ENCODE measurements at regions not wholly inside any gene's neighbourhood (a gene's known extent, or its start where the extent isn't known, plus 50 kb on each side); places are given as distances from the start of the nearest gene placed in this dataset.

DNA sequence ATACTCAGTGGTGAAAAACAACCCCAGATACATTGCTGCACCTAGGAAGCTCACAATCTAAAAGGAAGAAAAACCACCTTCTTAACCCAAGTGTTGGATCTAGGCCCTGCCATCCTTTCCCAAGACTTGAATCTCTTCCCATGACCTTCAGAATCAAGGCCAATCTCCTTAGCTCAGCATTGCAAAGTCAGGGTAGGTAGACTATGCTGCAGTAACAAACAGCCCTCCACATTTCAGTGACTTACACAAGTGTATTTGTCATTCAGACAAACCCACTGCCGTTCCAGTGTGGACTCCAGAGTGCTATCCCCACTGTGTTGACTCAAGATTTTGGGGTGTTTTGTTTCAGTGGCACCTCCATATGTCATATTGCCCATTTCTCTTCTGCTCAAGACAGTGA is 278.4 kb downstream of the UACA start:
- Histone ChIP-seq H3K4me1 (ENCODE audit: control insufficient read depth in 1 of 2, insufficient read depth in 2 of 2, low read length in 2 of 2) (no peaks in the 10 kb centered on the region), H3K4me3 (ENCODE audit: low read depth in 1 of 2, low read length in 2 of 2) (no peak overlapping the region), H3K27me3 (ENCODE audit: low read depth, low read length) (no peaks in the 10 kb centered on the region), H3K9me3 (ENCODE audit: control insufficient read depth in 1 of 2, low read length in 2 of 2) (no peaks in the 10 kb centered on the region), H3K27ac (ENCODE audit: low read length) (no peak overlapping the region), H3K36me3 (ENCODE audit: control insufficient read depth in 1 of 2, insufficient read depth in 2 of 2, low read length in 2 of 2) (no peaks in the 10 kb centered on the region)

DNA sequence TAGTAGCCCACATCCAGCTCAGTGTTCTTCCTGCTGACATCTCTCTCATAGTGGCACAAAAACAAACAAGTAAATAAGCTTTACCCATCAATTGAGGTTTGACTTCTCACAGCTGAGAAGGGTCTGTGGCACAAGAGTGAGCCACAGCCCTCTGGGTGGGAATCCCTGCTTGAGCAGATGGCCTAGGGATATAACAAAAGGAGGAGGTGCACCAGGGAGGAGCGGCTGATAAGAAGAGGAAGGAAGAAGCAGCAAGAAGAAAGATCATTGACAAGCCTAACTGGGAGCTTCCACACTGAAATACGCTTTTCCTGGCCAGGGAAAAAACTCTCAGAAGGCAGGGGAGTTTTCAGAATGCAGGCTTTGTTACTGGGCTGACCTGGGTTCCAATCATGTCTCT is 279.8 kb downstream of the UACA start:
- H3K27me3 ChIP-seq (ENCODE audit: low read depth, low read length): no peaks in the 10 kb centered on the region
- H3K4me3 ChIP-seq (ENCODE audit: low read depth in 1 of 2, low read length in 2 of 2): no peak overlapping the region
- no peaks in the 10 kb centered on the region for H3K9me3 ChIP-seq (ENCODE audit: control insufficient read depth in 1 of 2, low read length in 2 of 2)
- H3K36me3 ChIP-seq (ENCODE audit: control insufficient read depth in 1 of 2, insufficient read depth in 2 of 2, low read length in 2 of 2): no peaks in the 10 kb centered on the region
- no peak overlapping the region for H3K27ac ChIP-seq (ENCODE audit: low read length)
- H3K4me1 ChIP-seq (ENCODE audit: control insufficient read depth in 1 of 2, insufficient read depth in 2 of 2, low read length in 2 of 2): peaks cover 0 to 2% of the 10 kb centered on the region in 2 donors

DNA sequence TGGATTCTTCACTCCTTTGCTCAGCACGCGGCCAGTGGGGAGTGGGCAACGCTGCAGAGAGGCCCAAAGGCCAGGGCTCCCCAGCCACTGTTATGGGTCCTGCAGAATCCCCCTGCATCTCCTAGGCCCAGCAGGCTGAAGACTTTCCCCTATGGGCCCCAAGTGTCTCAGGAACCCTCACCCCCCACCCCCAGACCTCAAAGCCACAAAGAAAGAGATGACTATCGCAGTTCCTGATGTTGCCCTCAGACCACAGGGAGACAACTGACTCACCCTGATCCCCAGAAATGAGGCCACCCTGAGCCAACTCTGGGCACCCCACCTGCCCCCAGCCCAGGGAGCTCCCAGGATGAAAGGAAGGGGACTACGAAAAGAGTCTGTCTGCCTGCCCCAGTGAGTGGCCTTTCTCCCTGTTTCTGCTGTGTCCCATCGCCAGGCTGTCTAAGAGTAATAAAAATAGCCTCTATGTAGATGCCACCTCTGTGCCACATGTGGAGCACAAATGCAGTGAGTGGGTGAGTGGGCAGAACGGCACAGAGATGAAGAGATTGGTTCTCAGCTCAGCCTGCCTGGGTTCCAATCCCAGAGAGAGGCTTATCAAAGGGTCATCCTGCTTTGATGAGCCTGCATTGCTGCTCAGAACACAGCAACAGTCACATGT is 283.0 kb downstream of the UACA start:
- no peaks in the 10 kb centered on the region for H3K36me3 ChIP-seq (ENCODE audit: control insufficient read depth in 1 of 2, insufficient read depth in 2 of 2, low read length in 2 of 2)
- H3K27me3 ChIP-seq (ENCODE audit: low read depth, low read length): no peaks in the 10 kb centered on the region
- no peaks in the 10 kb centered on the region for H3K9me3 ChIP-seq (ENCODE audit: control insufficient read depth in 1 of 2, low read length in 2 of 2)
- H3K27ac ChIP-seq (ENCODE audit: low read length): no peak overlapping the region
- peaks cover 3 to 4% of the 10 kb centered on the region in 2 donors for H3K4me1 ChIP-seq (ENCODE audit: control insufficient read depth in 1 of 2, insufficient read depth in 2 of 2, low read length in 2 of 2)
- no peak overlapping the region for H3K4me3 ChIP-seq (ENCODE audit: low read depth in 1 of 2, low read length in 2 of 2)

DNA sequence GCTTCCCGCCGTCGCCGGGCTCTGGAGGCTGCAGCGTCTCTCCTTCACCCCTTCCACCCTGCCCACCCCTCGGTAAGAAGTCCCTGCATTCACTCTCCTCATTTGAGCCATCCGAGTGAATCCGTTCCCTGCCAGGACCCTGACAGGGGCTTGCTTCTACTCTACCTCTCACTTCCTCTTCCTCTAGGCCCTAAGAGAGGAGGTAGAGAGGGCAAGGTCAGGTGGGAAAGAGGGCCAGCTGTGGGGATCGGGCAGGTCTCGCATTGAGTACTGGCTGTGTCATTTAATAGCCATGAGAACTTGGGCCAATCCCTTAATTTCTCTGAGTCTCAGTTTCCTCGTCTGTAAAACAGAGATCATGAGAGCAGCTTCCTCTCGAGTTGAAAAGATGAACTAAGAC is 283.6 kb downstream of the UACA start:
- no peaks in the 10 kb centered on the region for H3K9me3 ChIP-seq (ENCODE audit: control insufficient read depth in 1 of 2, low read length in 2 of 2)
- no peak overlapping the region for H3K27ac ChIP-seq (ENCODE audit: low read length)
- H3K27me3 ChIP-seq (ENCODE audit: low read depth, low read length): no peaks in the 10 kb centered on the region
- H3K4me3 ChIP-seq (ENCODE audit: low read depth in 1 of 2, low read length in 2 of 2): no peak overlapping the region
- no peaks in the 10 kb centered on the region for H3K36me3 ChIP-seq (ENCODE audit: control insufficient read depth in 1 of 2, insufficient read depth in 2 of 2, low read length in 2 of 2)
- peaks cover 3 to 4% of the 10 kb centered on the region in 2 donors for H3K4me1 ChIP-seq (ENCODE audit: control insufficient read depth in 1 of 2, insufficient read depth in 2 of 2, low read length in 2 of 2)

DNA sequence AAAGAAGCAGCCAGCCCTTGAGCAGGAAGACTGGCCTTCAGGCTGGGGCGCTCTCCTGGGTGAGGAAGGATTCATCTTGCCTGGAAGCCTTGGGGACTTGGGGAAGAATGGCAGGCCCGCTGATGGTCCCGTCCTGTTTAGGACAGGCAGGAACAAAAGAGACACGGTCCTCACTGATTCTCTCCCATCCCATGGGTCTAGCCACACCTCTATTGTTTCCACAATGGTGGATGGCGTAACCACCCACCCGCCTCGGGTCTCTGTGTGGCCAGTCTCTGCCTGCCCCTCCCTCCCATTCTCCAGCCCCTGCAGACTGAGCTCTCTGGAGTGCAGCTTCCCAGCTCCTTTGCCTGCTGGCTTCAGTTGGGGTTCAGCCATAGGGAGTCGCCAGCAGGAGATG is 284.3 kb downstream of the UACA start:
- Histone ChIP-seq H3K27me3 (ENCODE audit: low read depth, low read length) (no peaks in the 10 kb centered on the region), H3K4me1 (ENCODE audit: control insufficient read depth in 1 of 2, insufficient read depth in 2 of 2, low read length in 2 of 2) (peaks cover 3 to 4% of the 10 kb centered on the region in 2 donors), H3K36me3 (ENCODE audit: control insufficient read depth in 1 of 2, insufficient read depth in 2 of 2, low read length in 2 of 2) (no peaks in the 10 kb centered on the region), H3K27ac (ENCODE audit: low read length) (no peak overlapping the region), H3K4me3 (ENCODE audit: low read depth in 1 of 2, low read length in 2 of 2) (no peak overlapping the region), H3K9me3 (ENCODE audit: control insufficient read depth in 1 of 2, low read length in 2 of 2) (no peaks in the 10 kb centered on the region)

DNA sequence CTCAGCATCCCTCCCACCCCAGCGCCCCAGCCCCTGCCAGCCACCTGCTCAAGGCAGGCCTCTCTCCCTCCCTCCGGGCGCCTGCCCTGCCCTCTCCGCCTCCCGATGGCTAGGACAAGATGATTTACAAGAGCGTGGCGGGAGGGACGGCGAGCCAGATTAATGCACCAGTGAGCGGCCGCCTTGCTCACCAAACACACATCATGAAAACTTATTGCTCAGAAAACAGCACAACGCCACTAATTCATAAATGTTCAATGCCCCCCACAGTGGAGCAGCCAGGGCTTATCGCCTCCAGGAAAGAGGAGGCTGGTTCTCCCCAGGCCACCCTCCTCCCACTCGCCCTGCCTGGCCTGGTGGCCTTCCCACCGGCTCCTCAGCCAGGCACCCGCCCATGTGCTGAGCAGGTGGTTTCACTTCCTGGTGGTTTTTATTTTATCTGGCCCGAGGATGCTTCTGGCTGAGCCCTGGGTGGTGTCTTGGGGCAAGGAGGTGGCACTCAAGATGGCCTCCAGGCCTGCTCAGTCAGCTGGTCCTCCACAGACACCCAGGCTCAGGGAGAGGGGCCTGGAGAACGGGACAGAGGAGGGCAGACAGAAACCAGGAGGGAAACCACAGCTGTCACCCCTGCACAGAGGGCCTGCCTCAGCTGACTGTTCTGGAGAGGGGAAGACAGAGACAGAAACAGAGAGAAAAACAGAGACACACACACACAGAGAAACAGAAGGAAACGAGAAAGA is 284.9 kb downstream of the UACA start:
- H3K36me3 ChIP-seq (ENCODE audit: control insufficient read depth in 1 of 2, insufficient read depth in 2 of 2, low read length in 2 of 2): no peaks in the 10 kb centered on the region
- no peak overlapping the region for H3K4me3 ChIP-seq (ENCODE audit: low read depth in 1 of 2, low read length in 2 of 2)
- peaks cover 4 to 6% of the 10 kb centered on the region in 2 donors for H3K4me1 ChIP-seq (ENCODE audit: control insufficient read depth in 1 of 2, insufficient read depth in 2 of 2, low read length in 2 of 2)
- H3K27ac ChIP-seq (ENCODE audit: low read length): no peak overlapping the region
- H3K27me3 ChIP-seq (ENCODE audit: low read depth, low read length): no peaks in the 10 kb centered on the region
- H3K9me3 ChIP-seq (ENCODE audit: control insufficient read depth in 1 of 2, low read length in 2 of 2): no peaks in the 10 kb centered on the region

DNA sequence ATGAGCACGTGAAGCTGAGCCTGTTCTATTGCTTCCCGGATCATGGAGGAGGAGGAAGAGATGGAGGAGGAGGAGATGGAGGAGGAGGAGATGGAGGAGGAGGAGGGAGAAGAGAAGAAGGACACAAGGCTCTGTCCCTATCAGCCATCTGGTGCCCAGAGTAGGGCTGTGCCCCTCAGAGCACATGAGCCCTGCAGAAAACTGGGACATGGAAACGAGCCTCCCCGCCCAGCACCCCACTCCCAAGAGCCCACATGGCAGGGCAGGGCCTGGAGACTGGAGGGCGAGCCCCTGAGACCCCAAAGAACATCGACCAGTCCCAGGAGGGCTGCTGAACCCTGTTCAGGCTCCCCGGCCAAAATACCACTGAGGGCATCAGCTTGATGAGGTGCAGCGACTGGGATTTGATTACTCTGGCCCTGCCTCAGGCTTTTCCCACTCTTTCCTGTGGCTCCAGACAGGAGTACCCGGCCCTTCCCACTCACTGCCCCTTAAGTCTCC is 285.6 kb downstream of the UACA start:
- no peak overlapping the region for H3K4me3 ChIP-seq (ENCODE audit: low read depth in 1 of 2, low read length in 2 of 2)
- H3K36me3 ChIP-seq (ENCODE audit: control insufficient read depth in 1 of 2, insufficient read depth in 2 of 2, low read length in 2 of 2): no peaks in the 10 kb centered on the region
- H3K27ac ChIP-seq (ENCODE audit: low read length): no peak overlapping the region
- H3K27me3 ChIP-seq (ENCODE audit: low read depth, low read length): no peaks in the 10 kb centered on the region
- peaks cover 4 to 10% of the 10 kb centered on the region in 2 donors for H3K4me1 ChIP-seq (ENCODE audit: control insufficient read depth in 1 of 2, insufficient read depth in 2 of 2, low read length in 2 of 2)
- H3K9me3 ChIP-seq (ENCODE audit: control insufficient read depth in 1 of 2, low read length in 2 of 2): no peaks in the 10 kb centered on the region

DNA sequence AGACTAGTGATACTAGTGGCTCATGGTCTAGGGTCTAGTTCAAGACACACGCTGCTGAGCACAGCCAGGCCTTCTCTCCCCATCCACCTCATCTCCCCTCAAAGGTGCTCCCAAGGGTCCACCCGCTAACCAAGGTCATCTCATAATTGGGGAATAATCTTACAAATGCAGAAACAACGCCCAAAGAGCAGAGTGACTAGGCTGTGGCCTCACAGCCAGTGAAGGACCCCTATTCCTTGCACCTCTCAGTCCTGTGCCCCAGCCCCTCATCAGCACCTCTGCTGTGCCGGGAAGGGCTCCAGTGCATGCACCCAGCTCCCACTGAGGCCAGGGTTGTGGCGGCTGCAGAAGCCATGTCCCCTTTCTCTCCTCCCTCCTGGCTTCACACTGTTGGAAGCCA is 286.9 kb downstream of the UACA start:
- peaks cover 4 to 10% of the 10 kb centered on the region in 2 donors for H3K4me1 ChIP-seq (ENCODE audit: control insufficient read depth in 1 of 2, insufficient read depth in 2 of 2, low read length in 2 of 2)
- no peak overlapping the region for H3K4me3 ChIP-seq (ENCODE audit: low read depth in 1 of 2, low read length in 2 of 2)
- no peaks in the 10 kb centered on the region for H3K27me3 ChIP-seq (ENCODE audit: low read depth, low read length)
- no peak overlapping the region for H3K27ac ChIP-seq (ENCODE audit: low read length)
- H3K36me3 ChIP-seq (ENCODE audit: control insufficient read depth in 1 of 2, insufficient read depth in 2 of 2, low read length in 2 of 2): no peaks in the 10 kb centered on the region
- no peaks in the 10 kb centered on the region for H3K9me3 ChIP-seq (ENCODE audit: control insufficient read depth in 1 of 2, low read length in 2 of 2)

DNA sequence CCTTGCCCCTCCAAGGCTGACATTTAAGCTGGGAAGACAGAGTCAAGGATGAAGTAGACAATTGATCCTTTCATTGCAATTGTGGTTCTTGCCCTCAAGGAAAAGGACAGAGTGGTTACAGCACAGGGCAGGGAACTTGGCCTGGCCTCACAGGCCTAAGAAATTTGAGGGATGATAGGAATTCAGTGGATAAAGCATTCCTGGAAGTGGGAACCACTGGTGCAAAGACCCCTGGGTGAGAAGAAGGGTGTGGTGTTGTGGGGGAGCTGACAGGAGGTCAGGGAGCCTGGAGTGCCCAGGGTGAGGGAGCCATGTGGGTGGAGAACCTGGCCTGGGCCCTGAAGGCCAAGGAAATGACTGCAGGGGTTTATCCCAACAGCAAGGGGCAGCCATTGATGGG is 287.4 kb downstream of the UACA start:
- Histone ChIP-seq H3K9me3 (ENCODE audit: control insufficient read depth in 1 of 2, low read length in 2 of 2) (no peaks in the 10 kb centered on the region), H3K4me3 (ENCODE audit: low read depth in 1 of 2, low read length in 2 of 2) (no peak overlapping the region), H3K36me3 (ENCODE audit: control insufficient read depth in 1 of 2, insufficient read depth in 2 of 2, low read length in 2 of 2) (no peaks in the 10 kb centered on the region), H3K27me3 (ENCODE audit: low read depth, low read length) (no peaks in the 10 kb centered on the region), H3K27ac (ENCODE audit: low read length) (no peak overlapping the region), H3K4me1 (ENCODE audit: control insufficient read depth in 1 of 2, insufficient read depth in 2 of 2, low read length in 2 of 2) (peaks cover 4 to 10% of the 10 kb centered on the region in 2 donors)

DNA sequence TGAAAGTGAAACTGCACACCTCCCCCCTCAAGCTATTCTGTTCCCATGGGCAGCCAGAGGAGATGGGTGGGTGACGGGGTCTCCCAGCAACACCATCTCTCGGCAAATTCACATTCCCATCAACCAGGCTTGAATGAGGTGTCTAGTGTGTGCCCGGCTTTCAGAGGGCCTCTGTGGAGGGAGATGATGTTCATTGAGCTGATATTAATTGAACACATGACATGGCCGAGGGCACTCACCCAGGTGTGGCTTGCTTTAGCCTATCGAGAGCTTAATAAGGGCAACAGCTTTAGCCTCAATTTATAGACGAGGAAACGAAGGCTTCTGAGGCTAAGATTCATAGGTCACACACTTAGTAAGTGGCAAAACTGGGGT is 288.0 kb downstream of the UACA start:
- H3K4me3 ChIP-seq (ENCODE audit: low read depth in 1 of 2, low read length in 2 of 2): peak overlapping the region; percentile 20 to 27
- H3K9me3 ChIP-seq (ENCODE audit: control insufficient read depth in 1 of 2, low read length in 2 of 2): no peaks in the 10 kb centered on the region
- H3K27me3 ChIP-seq (ENCODE audit: low read depth, low read length): no peaks in the 10 kb centered on the region
- H3K27ac ChIP-seq (ENCODE audit: low read length): peak overlapping the region; percentile 73
- H3K4me1 ChIP-seq (ENCODE audit: control insufficient read depth in 1 of 2, insufficient read depth in 2 of 2, low read length in 2 of 2): peaks cover 4 to 10% of the 10 kb centered on the region in 2 donors
- H3K36me3 ChIP-seq (ENCODE audit: control insufficient read depth in 1 of 2, insufficient read depth in 2 of 2, low read length in 2 of 2): no peaks in the 10 kb centered on the region

DNA sequence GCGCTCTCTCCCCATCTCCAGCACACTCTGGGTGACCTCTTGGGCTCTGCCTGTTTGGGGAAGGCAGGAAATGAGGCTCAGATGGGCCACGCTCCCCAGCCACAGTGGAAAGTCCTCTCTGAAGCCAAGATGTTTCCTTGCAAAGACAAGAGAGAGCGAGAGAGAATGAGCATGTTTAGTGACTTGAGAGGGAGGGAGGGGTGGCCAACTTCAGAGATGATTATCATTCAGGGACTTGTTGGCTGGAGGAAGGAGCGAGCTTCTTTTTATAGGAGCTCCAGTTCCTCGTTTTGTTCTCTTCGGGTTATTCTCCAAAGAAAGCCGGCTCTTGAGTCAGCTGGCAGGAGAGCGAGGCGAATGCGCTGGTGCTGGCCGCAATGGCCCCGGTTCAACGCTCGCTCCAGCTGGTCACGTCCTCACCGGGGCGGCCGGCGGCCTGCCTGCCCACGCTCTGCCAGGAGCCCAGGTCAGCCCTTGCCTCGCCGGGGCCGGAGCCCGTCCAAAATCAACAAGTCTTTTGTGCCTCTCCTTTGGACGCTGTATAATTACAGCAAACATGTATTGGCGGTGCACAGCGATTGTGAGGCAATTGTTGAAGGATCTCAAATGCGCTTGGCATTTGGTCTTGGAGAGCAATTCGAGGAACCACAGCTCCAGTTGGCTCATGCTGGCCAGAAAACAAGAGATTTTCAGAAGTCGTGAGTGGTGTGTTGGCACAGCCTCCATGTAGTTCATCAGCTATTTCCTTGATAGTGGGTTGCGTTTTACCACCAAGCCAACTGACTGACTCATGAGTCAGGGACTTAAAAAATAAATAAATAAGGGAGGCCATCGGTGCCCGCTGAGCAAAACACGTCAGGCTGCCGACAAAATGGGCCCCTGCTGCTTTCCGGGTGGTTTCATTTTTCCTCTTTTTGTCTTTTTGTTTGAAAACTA is 288.6 kb downstream of the UACA start:
- no peaks in the 10 kb centered on the region for H3K36me3 ChIP-seq (ENCODE audit: control insufficient read depth in 1 of 2, insufficient read depth in 2 of 2, low read length in 2 of 2)
- H3K4me3 ChIP-seq (ENCODE audit: low read depth in 1 of 2, low read length in 2 of 2): peak overlapping the region; percentile 20 to 27
- no peaks in the 10 kb centered on the region for H3K9me3 ChIP-seq (ENCODE audit: control insufficient read depth in 1 of 2, low read length in 2 of 2)
- H3K27me3 ChIP-seq (ENCODE audit: low read depth, low read length): no peaks in the 10 kb centered on the region
- peak overlapping the region; percentile 73 for H3K27ac ChIP-seq (ENCODE audit: low read length)
- peaks cover 4 to 10% of the 10 kb centered on the region in 2 donors for H3K4me1 ChIP-seq (ENCODE audit: control insufficient read depth in 1 of 2, insufficient read depth in 2 of 2, low read length in 2 of 2)

Measured in muscle layer of duodenum (tissue), 2 donors.